ENCODE measurements at regions not wholly inside any gene's neighbourhood (a gene's known extent, or its start where the extent isn't known, plus 50 kb on each side); places are given as distances from the start of the nearest gene placed in this dataset.

- TF ChIP-seq TAF1 (IDR thresholded peaks at IDR 0.05; ENCODE audit: borderline replicate concordance, low read depth, low read length) = no peak
Measured at GRCh38 chr1:221515496-221515895, 226.4 kb downstream of the DUSP10 start (continued).

DNA sequence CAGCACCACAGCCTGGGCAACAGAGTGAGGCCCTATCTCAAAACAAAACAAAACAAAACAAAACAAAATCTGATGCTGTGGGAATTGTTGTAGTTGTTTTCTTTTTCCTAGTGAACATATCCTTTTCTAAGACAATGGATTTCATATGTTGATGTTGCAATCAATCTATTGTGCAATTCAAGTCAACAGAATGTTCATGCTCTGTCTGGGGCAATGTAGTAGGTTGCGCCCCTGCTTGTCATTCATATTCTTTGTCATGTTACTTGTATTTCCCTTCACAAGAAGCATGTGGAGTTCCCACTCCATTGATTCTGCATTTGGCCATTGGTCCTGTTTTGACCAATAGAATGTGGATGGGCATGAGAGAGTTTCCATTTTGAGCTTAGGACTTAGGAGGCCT is 223.9 kb downstream of the DUSP10 start:
- Histone ChIP-seq H4K20me1 (ENCODE audit: insufficient read depth) (no peaks in the 10 kb centered on the region), H3K9me3 (no peaks in the 10 kb centered on the region), H3K36me3 (replicated peaks in 1 of 2; ENCODE audit: control insufficient read depth in 1 of 2, insufficient read depth in 2 of 2, low read length in 1 of 2) (no peaks in the 10 kb centered on the region), H3K4me1 (ENCODE audit: control insufficient read depth in 1 of 2, insufficient read depth in 2 of 2, low read depth in 1 of 2, low read length in 1 of 2) (no peaks in the 10 kb centered on the region), H3K27ac (ENCODE audit: low read depth in 2 of 2, low read length in 1 of 2) (no peak overlapping the region), H3K27me3 (ENCODE audit: insufficient read depth) (no peaks in the 10 kb centered on the region), H2AFZ (ENCODE audit: low read depth) (no peak overlapping the region), H3F3A (replicated peaks; ENCODE audit: insufficient read depth) (no peaks in the 10 kb centered on the region), H3K9me2 (no peaks in the 10 kb centered on the region), H3K4me3 (ENCODE audit: low read depth in 2 of 2, low read length in 1 of 2) (no peak overlapping the region), H3K4me2 (no peak overlapping the region), H3K79me2 (ENCODE audit: insufficient read depth) (no peaks in the 10 kb centered on the region), H3K9ac (no peak overlapping the region)
- no peak for DNase-seq
- 89% methylated on average over 1 of the region's 1 CpG for WGBS (ENCODE audit: low lambda C conversion rate)
- CTCF ChIA-PET = no interaction called here
- TF ChIP-seq MAX (IDR thresholded peaks at IDR 0.05; ENCODE audit: low read depth) = no peak
- no peak for TF ChIP-seq PBX3 (IDR thresholded peaks at IDR 0.05)
- TF ChIP-seq MXI1 (IDR thresholded peaks at IDR 0.05; ENCODE audit: low read depth, low read length) = no peak
- no peak for TF ChIP-seq RXRA (IDR thresholded peaks at IDR 0.05; ENCODE audit: borderline replicate concordance, low read depth)
- POLR2A ChIA-PET = interaction anchor here (0.6 kb wide), 1 partner anchor 442 kb away, joined by 3 read pairs; no protein-coding TSS in a partner anchor

GRCh38 chr1:221520250-221520649 is 221.6 kb downstream of the DUSP10 start:
- Histone ChIP-seq H3K79me2 (ENCODE audit: insufficient read depth) (no peaks in the 10 kb centered on the region), H3K9ac (no peak overlapping the region), H3K9me2 (no peaks in the 10 kb centered on the region), H3F3A (replicated peaks; ENCODE audit: insufficient read depth) (no peaks in the 10 kb centered on the region), H3K9me3 (no peaks in the 10 kb centered on the region), H3K27ac (ENCODE audit: low read depth in 2 of 2, low read length in 1 of 2) (no peak overlapping the region), H2AFZ (ENCODE audit: low read depth) (no peak overlapping the region), H4K20me1 (ENCODE audit: insufficient read depth) (no peaks in the 10 kb centered on the region), H3K4me1 (ENCODE audit: control insufficient read depth in 1 of 2, insufficient read depth in 2 of 2, low read depth in 1 of 2, low read length in 1 of 2) (no peaks in the 10 kb centered on the region), H3K4me2 (no peak overlapping the region), H3K27me3 (ENCODE audit: insufficient read depth) (no peaks in the 10 kb centered on the region), H3K36me3 (replicated peaks in 1 of 2; ENCODE audit: control insufficient read depth in 1 of 2, insufficient read depth in 2 of 2, low read length in 1 of 2) (no peaks in the 10 kb centered on the region), H3K4me3 (ENCODE audit: low read depth in 2 of 2, low read length in 1 of 2) (no peak overlapping the region)
- DNase-seq = no peak
- POLR2A ChIA-PET = no interaction called here
- TF ChIP-seq GATA2 (CRISPR knock-in tag; IDR thresholded peaks at IDR 0.05) (no peak), FOXM1 (IDR thresholded peaks at IDR 0.05; ENCODE audit: low read depth) (no peak), MAX (IDR thresholded peaks at IDR 0.05; ENCODE audit: low read depth) (no peak), RAD21 (IDR thresholded peaks at IDR 0.05; ENCODE audit: low read length) (no peak), PBX3 (IDR thresholded peaks at IDR 0.05) (no peak), CHD2 (IDR thresholded peaks at IDR 0.05; ENCODE audit: low read length, partially characterized antibody) (no peak), RFX5 (IDR thresholded peaks at IDR 0.05; ENCODE audit: low read length) (no peak), RCOR1 (IDR thresholded peaks at IDR 0.05; ENCODE audit: low read length) (no peak), EP300 (IDR thresholded peaks at IDR 0.05; ENCODE audit: borderline replicate concordance in 1 of 2, low read depth in 1 of 2, low read length in 1 of 2) (no peak), EZH2phosphoT487 (IDR thresholded peaks at IDR 0.05; ENCODE audit: borderline replicate concordance, low read depth) (no peak), RXRA (IDR thresholded peaks at IDR 0.05; ENCODE audit: borderline replicate concordance, low read depth) (no peak), TEAD4 (IDR thresholded peaks at IDR 0.05; ENCODE audit: borderline replicate concordance, insufficient read depth) (no peak), FOSL2 (IDR thresholded peaks at IDR 0.05; ENCODE audit: borderline replicate concordance, low read depth) (no peak)
- TF ChIP-seq, protein P1, sequence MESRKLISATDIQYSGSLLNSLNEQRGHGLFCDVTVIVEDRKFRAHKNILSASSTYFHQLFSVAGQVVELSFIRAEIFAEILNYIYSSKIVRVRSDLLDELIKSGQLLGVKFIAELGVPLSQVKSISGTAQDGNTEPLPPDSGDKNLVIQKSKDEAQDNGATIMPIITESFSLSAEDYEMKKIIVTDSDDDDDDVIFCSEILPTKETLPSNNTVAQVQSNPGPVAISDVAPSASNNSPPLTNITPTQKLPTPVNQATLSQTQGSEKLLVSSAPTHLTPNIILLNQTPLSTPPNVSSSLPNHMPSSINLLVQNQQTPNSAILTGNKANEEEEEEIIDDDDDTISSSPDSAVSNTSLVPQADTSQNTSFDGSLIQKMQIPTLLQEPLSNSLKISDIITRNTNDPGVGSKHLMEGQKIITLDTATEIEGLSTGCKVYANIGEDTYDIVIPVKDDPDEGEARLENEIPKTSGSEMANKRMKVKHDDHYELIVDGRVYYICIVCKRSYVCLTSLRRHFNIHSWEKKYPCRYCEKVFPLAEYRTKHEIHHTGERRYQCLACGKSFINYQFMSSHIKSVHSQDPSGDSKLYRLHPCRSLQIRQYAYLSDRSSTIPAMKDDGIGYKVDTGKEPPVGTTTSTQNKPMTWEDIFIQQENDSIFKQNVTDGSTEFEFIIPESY (IDR thresholded peaks at IDR 0.05; ENCODE audit: borderline replicate concordance, low read depth) = no peak
- CTCF ChIA-PET = interaction anchor here (1.0 to 1.4 kb wide), 2 partner anchors 24 to 935 kb away, joined by 4 to 6 read pairs; no protein-coding TSS in a partner anchor
- WGBS (ENCODE audit: low lambda C conversion rate) = 44% methylated on average over 1 of the region's 1 CpG
